GM12878 (cell line): ENCODE measurements at regions not wholly inside any gene's neighbourhood (a gene's known extent, or its start where the extent isn't known, plus 50 kb on each side); places are given as distances from the start of the nearest gene placed in this dataset.

Source experiments
- HDAC6 ChIP-seq: fragments of 200-600 bp; sonication (generic); IDR thresholded peaks from one replicate; pipeline ENCODE4 v1.8.0; 2017; ENCODE audit warnings: antibody characterized with exemption; ENCODE audit not compliant: unreplicated experiment
- PBX3 ChIP-seq: IDR thresholded peaks from 2 replicates; pipeline ENCODE4 v1.6.1; 2011; ENCODE audit warnings: mild to moderate bottlenecking, low read depth, low read length, moderate library complexity; ENCODE audit not compliant: insufficient replicate concordance

DNA sequence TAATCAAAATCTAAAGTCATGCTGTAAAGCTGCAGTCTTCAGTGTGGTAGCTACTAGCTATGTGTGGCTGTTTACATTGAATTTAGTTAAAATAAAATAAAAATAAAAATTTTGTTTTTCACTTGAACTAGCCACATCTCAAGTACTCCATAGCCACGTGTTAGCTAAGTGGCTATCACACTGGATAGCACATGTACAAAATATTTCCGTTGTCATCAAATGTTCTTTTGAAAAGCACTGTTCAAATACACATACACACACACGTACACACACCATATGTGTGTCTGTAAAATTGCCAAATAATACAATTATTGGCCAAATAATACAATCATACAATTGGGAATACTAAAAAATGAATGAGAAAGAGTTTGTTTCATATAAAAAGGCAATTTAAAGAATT lies 778.2 kb upstream of the FLRT2 start:
- TF ChIP-seq HDAC6 (no peak), PBX3 (no peak)
